ENCODE measurements at regions not wholly inside any gene's neighbourhood (a gene's known extent, or its start where the extent isn't known, plus 50 kb on each side); places are given as distances from the start of the nearest gene placed in this dataset.

- intact Hi-C loops (cut with micrococcal nuclease), result no loop called here
- H3K4me1 ChIP-seq (ENCODE audit: insufficient read depth, low read length), result no peaks in the 10 kb centered on the region
- H3F3A ChIP-seq (ENCODE audit: low read length, unreplicated experiment), result no peaks in the 10 kb centered on the region
- no peaks in the 10 kb centered on the region for H3K79me2 ChIP-seq (ENCODE audit: low read length)
- no peak overlapping the region for H3K9ac ChIP-seq (ENCODE audit: low read length)
- no peak for TF ChIP-seq CTCF (conservative IDR thresholded peaks at IDR 0.05; ENCODE audit: low read depth, low read length)
- no peak for TF ChIP-seq EZH2phosphoT487 (IDR thresholded peaks at IDR 0.05; ENCODE audit: borderline replicate concordance, low read length)
- no peak for TF ChIP-seq EZH2 (IDR thresholded peaks at IDR 0.05; ENCODE audit: low read length, unreplicated experiment)
- no peaks in the 10 kb centered on the region for H4K20me1 ChIP-seq (ENCODE audit: low read length)
- no peaks in the 10 kb centered on the region for H3K9me2 ChIP-seq (replicated peaks; ENCODE audit: low read length)
- no peak overlapping the region for H3K4me2 ChIP-seq (ENCODE audit: low read length)
- no peak overlapping the region for H3K4me3 ChIP-seq (ENCODE audit: low read length)
- no peak for DNase-seq
- no peak for ATAC-seq
- H3K9me3 ChIP-seq (ENCODE audit: low read length), result no peaks in the 10 kb centered on the region
- no peak overlapping the region for H3K27ac ChIP-seq (ENCODE audit: low read length)
- H3K36me3 ChIP-seq (ENCODE audit: low read depth, low read length), result no peaks in the 10 kb centered on the region
- ChIA-PET CTCF (no interaction called here), POLR2A (ENCODE audit: unreplicated experiment) (no interaction called here)
- BruUV-seq (replicated peaks), result no TSS peak
- H3K27me3 ChIP-seq (ENCODE audit: low read length), result no peaks in the 10 kb centered on the region
- no peak overlapping the region for H2AFZ ChIP-seq (ENCODE audit: low read length)
Measured at GRCh38 chr6:133583907-133584427, 304.9 kb upstream of the TCF21 start.

DNA sequence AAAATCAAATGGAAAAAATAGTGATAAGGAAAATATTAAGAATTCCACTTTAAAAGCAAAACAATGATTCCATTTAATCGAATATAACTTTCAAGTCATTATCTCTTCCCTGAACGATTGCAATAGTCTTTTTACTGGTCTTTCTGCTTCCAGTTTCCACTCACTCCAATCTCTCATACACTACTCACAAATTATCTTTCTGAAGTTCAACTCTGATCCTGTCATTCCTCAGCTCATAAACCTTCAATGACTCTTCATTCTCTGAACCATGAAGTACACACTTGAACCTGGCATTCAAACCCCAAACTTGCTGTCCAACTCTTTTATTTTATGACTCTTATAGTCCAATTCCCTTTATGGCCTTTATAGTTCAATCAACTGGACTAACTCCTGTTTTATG lies 304.1 kb upstream of the TCF21 start:
- no peak for TF ChIP-seq EZH2phosphoT487 (IDR thresholded peaks at IDR 0.05; ENCODE audit: borderline replicate concordance, low read length)
- TF ChIP-seq CTCF (conservative IDR thresholded peaks at IDR 0.05; ENCODE audit: low read depth, low read length), result no peak
- no peak for TF ChIP-seq EZH2 (IDR thresholded peaks at IDR 0.05; ENCODE audit: low read length, unreplicated experiment)
- Histone ChIP-seq H3F3A (ENCODE audit: low read length, unreplicated experiment) (no peaks in the 10 kb centered on the region), H3K4me2 (ENCODE audit: low read length) (no peak overlapping the region), H3K9me2 (replicated peaks; ENCODE audit: low read length) (no peaks in the 10 kb centered on the region), H2AFZ (ENCODE audit: low read length) (no peak overlapping the region), H3K4me1 (ENCODE audit: insufficient read depth, low read length) (no peaks in the 10 kb centered on the region), H3K9me3 (ENCODE audit: low read length) (no peaks in the 10 kb centered on the region), H3K36me3 (ENCODE audit: low read depth, low read length) (no peaks in the 10 kb centered on the region), H3K27ac (ENCODE audit: low read length) (no peak overlapping the region), H4K20me1 (ENCODE audit: low read length) (no peaks in the 10 kb centered on the region), H3K79me2 (ENCODE audit: low read length) (no peaks in the 10 kb centered on the region), H3K4me3 (ENCODE audit: low read length) (no peak overlapping the region), H3K9ac (ENCODE audit: low read length) (no peak overlapping the region), H3K27me3 (ENCODE audit: low read length) (no peaks in the 10 kb centered on the region)
- no peak for DNase-seq
- ChIA-PET CTCF (no interaction called here), POLR2A (ENCODE audit: unreplicated experiment) (no interaction called here)
- BruUV-seq (replicated peaks), result no TSS peak
- no peak for ATAC-seq
- intact Hi-C loops (cut with micrococcal nuclease), result no loop called here

GRCh38 chr6:133585978-133586377 lies 302.9 kb upstream of the TCF21 start:
- Histone ChIP-seq H3K4me2 (ENCODE audit: low read length) (no peak overlapping the region), H4K20me1 (ENCODE audit: low read length) (no peaks in the 10 kb centered on the region), H3F3A (ENCODE audit: low read length, unreplicated experiment) (no peaks in the 10 kb centered on the region), H3K9me2 (replicated peaks; ENCODE audit: low read length) (no peaks in the 10 kb centered on the region), H3K79me2 (ENCODE audit: low read length) (no peaks in the 10 kb centered on the region), H3K4me3 (ENCODE audit: low read length) (no peak overlapping the region), H3K36me3 (ENCODE audit: low read depth, low read length) (no peaks in the 10 kb centered on the region), H3K27me3 (ENCODE audit: low read length) (no peaks in the 10 kb centered on the region), H3K9me3 (ENCODE audit: low read length) (no peaks in the 10 kb centered on the region), H2AFZ (ENCODE audit: low read length) (no peak overlapping the region), H3K27ac (ENCODE audit: low read length) (no peak overlapping the region), H3K4me1 (ENCODE audit: insufficient read depth, low read length) (peaks cover 8% of the 10 kb centered on the region), H3K9ac (ENCODE audit: low read length) (no peak overlapping the region)
- ChIA-PET POLR2A (ENCODE audit: unreplicated experiment) (interaction anchor here (0.6 kb wide), 1 partner anchor 9 kb away, joined by 3 read pairs; no protein-coding TSS in a partner anchor), CTCF (no interaction called here)
- no TSS peak for BruUV-seq (replicated peaks)
- intact Hi-C loops (cut with micrococcal nuclease), result no loop called here
- no peak for ATAC-seq
- DNase-seq, result no peak
- TF ChIP-seq CTCF (conservative IDR thresholded peaks at IDR 0.05; ENCODE audit: low read depth, low read length), result no peak
- no peak for TF ChIP-seq EZH2 (IDR thresholded peaks at IDR 0.05; ENCODE audit: low read length, unreplicated experiment)
- no peak for TF ChIP-seq EZH2phosphoT487 (IDR thresholded peaks at IDR 0.05; ENCODE audit: borderline replicate concordance, low read length)

All from PC-3 (cell line).